NB4 (cell line): ENCODE measurements at regions not wholly inside any gene's neighbourhood (a gene's known extent, or its start where the extent isn't known, plus 50 kb on each side); places are given as distances from the start of the nearest gene placed in this dataset.

Experiments
- DNase-seq: peaks from one replicate; pipeline ENCODE4 v3.0.0; 2010; ENCODE audit warnings: low read depth
- H3K4me3 ChIP-seq: one replicate; pipeline ENCODE4 v1.5.1; 2011; ENCODE audit warnings: mild to moderate bottlenecking, low read depth, low read length, moderate library complexity
- MYC ChIP-seq: IDR thresholded peaks from 2 replicates; pipeline ENCODE4 v1.6.1; 2011; ENCODE audit warnings: low read depth, low read length
- POLR2A ChIP-seq: IDR thresholded peaks from 2 replicates; pipeline ENCODE4 v1.6.1; 2011; ENCODE audit warnings: mild to moderate bottlenecking; ENCODE audit not compliant: insufficient read length; ENCODE audit errors: extremely low read depth
- TF ChIP-seq, protein P1 (sequence below): IDR thresholded peaks from 2 replicates; pipeline ENCODE4 v1.6.1; 2011; ENCODE audit warnings: low read depth, low read length
- TF ChIP-seq, protein P2 (sequence below): IDR thresholded peaks from one replicate; pipeline ENCODE4 v1.5.1; 2012; ENCODE audit warnings: low read depth, low read length

DNA sequence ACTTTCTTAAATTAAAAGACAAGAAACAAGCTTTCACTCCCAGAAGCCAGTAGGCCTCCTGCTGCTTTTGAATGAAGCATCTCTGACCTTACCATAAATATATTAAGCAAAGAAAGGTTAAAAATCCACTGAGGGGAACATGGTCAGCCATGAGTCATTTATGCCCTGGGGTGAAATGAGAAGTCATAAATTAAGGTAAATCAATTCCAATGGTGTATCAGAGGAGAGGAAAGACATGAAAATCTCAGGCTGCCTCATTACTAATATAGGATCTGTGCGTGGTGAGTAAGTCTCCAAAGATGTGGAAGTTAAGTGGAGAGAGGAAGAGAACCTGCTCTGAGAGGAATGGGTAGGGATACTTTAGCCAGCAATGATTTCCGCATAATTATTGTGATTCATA is 292.3 kb upstream of the CHAC2 start:
- H3K4me3 ChIP-seq: no peak overlapping the region
- TF ChIP-seq, protein P1, sequence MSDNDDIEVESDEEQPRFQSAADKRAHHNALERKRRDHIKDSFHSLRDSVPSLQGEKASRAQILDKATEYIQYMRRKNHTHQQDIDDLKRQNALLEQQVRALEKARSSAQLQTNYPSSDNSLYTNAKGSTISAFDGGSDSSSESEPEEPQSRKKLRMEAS: no peak
- TF ChIP-seq POLR2A: no peak
- TF ChIP-seq MYC: no peak
- TF ChIP-seq, protein P2, sequence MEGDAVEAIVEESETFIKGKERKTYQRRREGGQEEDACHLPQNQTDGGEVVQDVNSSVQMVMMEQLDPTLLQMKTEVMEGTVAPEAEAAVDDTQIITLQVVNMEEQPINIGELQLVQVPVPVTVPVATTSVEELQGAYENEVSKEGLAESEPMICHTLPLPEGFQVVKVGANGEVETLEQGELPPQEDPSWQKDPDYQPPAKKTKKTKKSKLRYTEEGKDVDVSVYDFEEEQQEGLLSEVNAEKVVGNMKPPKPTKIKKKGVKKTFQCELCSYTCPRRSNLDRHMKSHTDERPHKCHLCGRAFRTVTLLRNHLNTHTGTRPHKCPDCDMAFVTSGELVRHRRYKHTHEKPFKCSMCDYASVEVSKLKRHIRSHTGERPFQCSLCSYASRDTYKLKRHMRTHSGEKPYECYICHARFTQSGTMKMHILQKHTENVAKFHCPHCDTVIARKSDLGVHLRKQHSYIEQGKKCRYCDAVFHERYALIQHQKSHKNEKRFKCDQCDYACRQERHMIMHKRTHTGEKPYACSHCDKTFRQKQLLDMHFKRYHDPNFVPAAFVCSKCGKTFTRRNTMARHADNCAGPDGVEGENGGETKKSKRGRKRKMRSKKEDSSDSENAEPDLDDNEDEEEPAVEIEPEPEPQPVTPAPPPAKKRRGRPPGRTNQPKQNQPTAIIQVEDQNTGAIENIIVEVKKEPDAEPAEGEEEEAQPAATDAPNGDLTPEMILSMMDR: no peak
- DNase-seq: no peak

DNA sequence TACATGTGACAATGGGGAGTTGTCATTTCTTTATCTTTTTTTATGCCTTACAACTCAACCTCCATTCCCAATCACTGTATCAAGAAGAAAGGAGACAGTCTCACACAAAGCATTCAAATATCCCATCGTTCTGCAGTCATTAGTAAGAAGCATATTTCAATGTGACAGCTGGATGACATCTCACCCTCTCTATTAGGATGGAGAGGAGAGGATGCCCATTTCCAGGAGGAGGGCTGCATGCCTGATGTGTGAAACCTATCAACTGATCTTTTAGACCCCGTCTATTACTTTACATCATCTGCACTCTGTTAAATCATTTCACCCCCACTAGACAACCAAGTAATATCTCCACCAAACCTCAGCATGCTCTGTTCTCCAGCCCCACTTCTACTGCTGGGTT is 292.7 kb upstream of the CHAC2 start:
- TF ChIP-seq POLR2A: no peak
- TF ChIP-seq, protein P1: no peak
- no peak for TF ChIP-seq MYC
- TF ChIP-seq, protein P2: no peak
- DNase-seq: no peak
- H3K4me3 ChIP-seq: no peak overlapping the region

DNA sequence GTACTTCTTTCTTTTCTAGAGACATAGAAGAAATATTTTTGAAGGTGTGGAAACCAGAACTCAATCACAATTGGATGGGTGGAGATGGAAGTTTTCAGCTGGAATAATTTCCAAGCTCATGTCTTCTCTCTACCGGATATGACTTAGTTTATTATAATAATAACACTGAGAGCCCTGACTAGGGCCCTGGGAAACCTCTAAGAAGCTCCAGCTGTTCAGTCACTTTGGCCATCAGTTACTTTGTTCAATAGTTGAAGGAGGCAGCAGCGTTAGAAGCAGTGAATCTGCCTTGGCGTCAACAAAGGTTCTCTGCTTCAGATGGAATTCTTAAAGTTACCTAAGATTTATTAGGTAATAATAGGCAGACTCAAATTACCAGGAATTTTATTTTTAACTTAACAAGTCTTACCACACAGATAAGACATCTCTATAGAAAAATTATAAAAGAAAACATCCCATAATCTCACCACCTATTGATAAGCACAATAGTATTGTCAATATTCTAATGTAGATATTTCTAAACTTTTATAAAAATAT is 293.8 kb upstream of the CHAC2 start:
- TF ChIP-seq POLR2A: no peak
- DNase-seq: no peak
- H3K4me3 ChIP-seq: no peak overlapping the region

DNA sequence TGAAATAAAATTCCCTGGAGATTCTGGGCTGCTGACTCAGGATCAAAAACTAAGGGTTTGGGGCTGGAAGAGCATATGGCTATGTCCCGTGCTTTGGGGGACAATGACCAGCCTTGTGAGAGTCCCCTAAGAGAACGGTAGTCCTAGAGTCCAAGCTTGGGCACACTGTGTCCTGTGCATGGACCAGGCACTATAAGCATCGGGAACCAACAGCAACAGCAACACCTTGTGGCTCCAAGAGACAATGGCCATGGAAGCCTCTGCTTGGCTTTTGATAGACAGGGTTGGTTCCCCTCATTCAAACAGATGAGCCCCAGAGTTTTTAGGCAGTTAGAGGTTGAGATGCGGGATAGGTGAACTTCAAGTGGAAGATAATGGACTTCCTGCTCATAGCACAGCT is 294.4 kb upstream of the CHAC2 start:
- H3K4me3 ChIP-seq: no peak overlapping the region
- TF ChIP-seq, protein P2: peak; percentile 28
- TF ChIP-seq, protein P1: no peak
- TF ChIP-seq MYC: no peak
- TF ChIP-seq POLR2A: no peak
- DNase-seq: peak; percentile 24

DNA sequence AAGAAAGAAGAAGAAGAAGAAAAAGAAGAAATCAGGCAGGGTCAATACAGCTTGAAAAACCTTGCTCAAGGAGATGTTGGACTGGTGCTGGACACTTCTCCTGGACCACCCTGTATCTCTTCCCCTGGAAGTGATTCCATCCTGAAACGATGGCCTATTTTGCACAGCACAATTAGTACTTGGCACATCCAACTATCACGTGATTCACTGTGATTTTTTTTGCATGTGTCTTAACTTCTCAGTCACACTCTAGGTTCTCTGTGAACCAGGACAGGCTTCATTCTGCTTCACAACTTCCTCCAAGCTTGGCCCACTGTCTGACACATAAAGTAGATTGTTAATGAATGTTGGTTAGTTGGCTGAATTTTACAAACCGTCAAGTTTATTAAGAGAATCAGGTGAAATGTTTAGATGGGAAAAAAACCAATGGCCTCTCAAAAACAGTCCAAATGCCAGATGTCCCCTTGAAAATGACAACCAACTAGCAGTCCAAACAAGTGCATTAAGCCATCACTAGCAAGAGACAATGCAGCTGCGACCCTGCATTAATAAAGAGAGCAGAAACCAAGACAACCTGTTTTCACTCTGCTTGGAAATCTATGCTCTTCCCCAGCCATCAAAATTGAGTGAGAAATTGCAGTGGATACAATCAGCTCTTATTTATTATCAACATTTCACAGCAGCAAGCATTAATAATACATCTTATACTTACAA is 300.0 kb upstream of the CHAC2 start:
- TF ChIP-seq, protein P1: no peak
- TF ChIP-seq MYC (no peak), POLR2A (no peak)
- TF ChIP-seq, protein P2: no peak
- DNase-seq: no peak
- H3K4me3 ChIP-seq: no peak overlapping the region

DNA sequence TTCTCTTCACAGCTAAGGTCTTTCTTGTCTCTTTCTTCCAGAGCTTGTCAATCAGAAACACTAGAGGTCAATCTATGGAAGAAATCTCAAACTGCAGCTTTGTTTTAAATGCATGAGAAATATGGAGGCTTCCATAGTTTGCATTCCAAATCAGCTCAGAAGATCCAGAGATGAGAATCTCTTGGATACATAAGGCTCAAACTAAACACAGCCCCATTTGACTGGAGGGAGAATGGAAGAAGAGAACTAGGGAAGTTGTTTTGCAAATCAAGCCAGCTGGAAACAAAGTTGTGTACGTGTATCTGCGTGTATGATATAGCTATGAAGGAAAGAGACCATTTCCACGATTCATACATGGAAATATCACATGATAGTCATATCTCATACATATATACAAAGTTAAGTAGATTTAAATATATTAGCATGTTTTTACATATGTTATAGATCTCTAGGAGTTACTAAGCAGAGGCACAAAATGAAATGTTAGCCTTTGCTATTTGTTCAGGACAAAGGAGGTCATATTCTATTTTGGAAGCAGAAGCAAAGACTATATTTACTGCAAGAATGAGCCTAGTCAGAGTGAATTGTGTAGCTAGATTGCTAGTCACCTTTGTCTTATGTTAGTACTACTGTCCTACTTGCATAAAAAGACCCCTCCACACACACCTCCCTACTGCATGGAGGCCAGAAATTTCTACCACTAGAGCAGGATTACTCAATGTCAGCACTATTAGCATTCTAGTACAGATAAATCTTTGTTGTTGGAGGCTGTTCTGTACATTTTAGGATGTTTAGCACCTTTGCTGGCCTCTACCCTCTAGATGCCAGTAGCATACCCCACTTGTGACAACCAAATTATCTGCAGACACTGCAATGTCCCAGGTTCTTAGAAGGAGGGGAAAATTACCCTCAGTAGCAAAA is 303.5 kb upstream of the CHAC2 start:
- no peak for DNase-seq
- TF ChIP-seq, protein P2: no peak
- TF ChIP-seq, protein P1: no peak
- TF ChIP-seq POLR2A (no peak), MYC (no peak)
- H3K4me3 ChIP-seq: no peak overlapping the region
